GM23248 (cell line): ENCODE measurements at regions not wholly inside any gene's neighbourhood (a gene's known extent, or its start where the extent isn't known, plus 50 kb on each side); places are given as distances from the start of the nearest gene placed in this dataset.
"Not testable (repeated sequence)": the region's sequence is repeated elsewhere in the genome, so short reads cannot be mapped to it uniquely, and the experiment has no call there.

Source experiments
- DNase-seq: peaks from one replicate; pipeline ENCODE4 v3.0.0-alpha.2; 2015
- H2AFZ ChIP-seq: fragments of 200-600 bp; sonication (generic); 2 replicates; pipeline ENCODE4 v1.6.1; 2016; ENCODE audit warnings: antibody characterized with exemption
- H3F3A ChIP-seq: fragments of 200-600 bp; sonication (generic); 2 replicates; pipeline ENCODE4 v1.6.1; 2016; ENCODE audit warnings: mild to moderate bottlenecking, antibody characterized with exemption, mixed run types; ENCODE audit not compliant: insufficient read depth
- H3K27ac ChIP-seq: fragments of 200-600 bp; sonication (generic); 2 replicates; pipeline ENCODE4 v1.5.1; 2016; ENCODE audit warnings: mild to moderate bottlenecking
- H3K27me3 ChIP-seq: fragments of 200-600 bp; sonication (generic); replicated peaks from 2 replicates; pipeline ENCODE4 v1.6.1; 2016; ENCODE audit warnings: mild to moderate bottlenecking; ENCODE audit not compliant: insufficient read depth
- H3K36me3 ChIP-seq: fragments of 200-600 bp; sonication (generic); 2 replicates; pipeline ENCODE4 v1.6.1; 2016; ENCODE audit warnings: low read depth, mild to moderate bottlenecking
- H3K4me1 ChIP-seq: fragments of 200-600 bp; sonication (generic); 2 replicates; pipeline ENCODE4 v1.6.1; 2016; ENCODE audit warnings: mild to moderate bottlenecking; ENCODE audit not compliant: insufficient read depth
- H3K4me2 ChIP-seq: fragments of 200-600 bp; sonication (generic); one replicate; pipeline ENCODE4 v1.6.1; 2016; ENCODE audit warnings: mild to moderate bottlenecking; ENCODE audit not compliant: unreplicated experiment
- H3K4me3 ChIP-seq: fragments of 200-600 bp; sonication (generic); 2 replicates; pipeline ENCODE4 v1.5.1; 2016; ENCODE audit warnings: mild to moderate bottlenecking
- H3K79me2 ChIP-seq: fragments of 200-600 bp; sonication (generic); 2 replicates; pipeline ENCODE4 v1.6.1; 2016; ENCODE audit warnings: mild to moderate bottlenecking; ENCODE audit not compliant: insufficient read depth
- H3K9ac ChIP-seq: fragments of 200-600 bp; sonication (generic); 2 replicates; pipeline ENCODE4 v1.6.1; 2016; ENCODE audit warnings: mild to moderate bottlenecking
- H3K9me2 ChIP-seq: fragments of 200-600 bp; sonication (generic); 2 replicates; pipeline ENCODE4 v1.6.1; 2016; ENCODE audit warnings: mixed run types, mild to moderate bottlenecking, moderate library complexity; ENCODE audit not compliant: insufficient read depth
- H3K9me3 ChIP-seq: fragments of 200-600 bp; sonication (generic); one replicate; pipeline ENCODE4 v1.6.1; 2017; ENCODE audit warnings: low read depth
- H4K20me1 ChIP-seq: fragments of 200-600 bp; sonication (generic); 2 replicates; pipeline ENCODE4 v1.6.0; 2016; ENCODE audit not compliant: insufficient read depth
- WGBS, 2 experiments: methylation state at CpG; one replicate each; pipeline ENCODE4 v1.1.6; 2015 to 2017; ENCODE audit warnings: low lambda C conversion rate in 2 of 2, low coverage in 1 of 2; ENCODE audit errors: missing lambda C conversion rate in 2 of 2; 5-methylcytosine and 5-hydroxymethylcytosine counted together
- in situ Hi-C: fragments of 300-500 bp; cut with MboI; formaldehyde crosslinking; loops from 2 replicates; pipeline ENCODE4 v1.15.0; 2020

DNA sequence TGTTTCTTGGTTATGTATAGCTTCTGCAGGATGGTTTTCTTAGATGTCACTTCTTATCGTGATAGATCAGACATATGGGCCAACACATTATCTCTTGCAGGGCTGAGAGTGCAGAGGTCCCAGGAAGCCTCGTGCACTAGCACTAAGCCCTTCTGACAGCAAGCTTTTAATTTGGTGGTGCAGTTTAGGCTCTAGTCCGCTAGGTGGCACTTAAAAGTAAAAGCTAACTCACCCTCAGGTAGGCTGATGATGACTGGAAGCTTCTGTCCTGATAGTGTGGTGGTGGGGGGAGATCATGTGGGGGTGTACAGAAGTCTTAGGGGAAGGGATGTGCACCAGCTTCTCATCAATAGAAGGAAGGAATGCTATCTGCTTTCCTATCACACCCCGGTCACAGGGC lies 142.0 kb downstream of the SPIN4 start:
- in situ Hi-C loops, H3K4me3 ChIP-seq: not testable (repeated sequence)

DNA sequence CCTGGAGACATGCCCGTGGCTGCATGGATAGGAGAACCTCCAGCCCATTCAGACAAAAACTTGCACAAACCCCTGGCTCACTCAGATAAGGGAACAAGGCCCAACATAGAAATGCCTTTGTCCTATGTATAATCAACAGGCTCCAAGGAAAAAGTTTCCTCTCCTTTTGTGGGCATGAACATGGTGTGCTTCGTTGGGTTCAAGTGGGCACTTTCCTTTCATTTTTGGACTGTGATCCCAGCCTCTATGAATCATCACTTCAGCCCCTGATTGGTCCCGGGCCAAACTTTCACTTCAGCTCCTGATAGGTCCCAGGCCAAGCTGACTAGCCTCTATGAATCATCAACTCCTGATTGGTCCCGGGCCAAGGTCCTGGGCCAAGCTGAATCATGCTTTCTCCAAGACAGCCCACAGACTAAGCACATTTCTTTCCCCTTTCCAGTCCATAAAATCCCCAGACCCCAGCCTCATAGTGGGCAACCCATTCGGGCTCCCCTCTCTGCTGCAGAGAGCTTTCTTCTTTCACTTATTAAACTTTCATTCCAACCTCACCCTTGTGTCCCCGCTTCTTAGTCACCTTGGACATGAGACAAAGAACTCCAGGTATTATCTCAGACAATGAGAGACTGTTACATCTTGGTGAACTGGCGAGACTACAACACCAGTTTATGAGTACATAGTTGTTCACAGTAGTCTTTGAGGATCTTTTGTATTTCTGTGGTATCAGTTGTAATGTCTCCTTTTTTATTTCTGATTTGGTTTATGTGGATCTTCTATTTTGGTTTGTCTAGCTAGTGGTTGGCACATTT lies 146.7 kb downstream of the SPIN4 start:
- H3K9ac ChIP-seq, H3K79me2 ChIP-seq, H3F3A ChIP-seq, H4K20me1 ChIP-seq, H3K4me3 ChIP-seq, H3K27ac ChIP-seq, H3K4me1 ChIP-seq, H3K9me2 ChIP-seq, H3K4me2 ChIP-seq, H3K36me3 ChIP-seq, DNase-seq, in situ Hi-C loops, H3K27me3 ChIP-seq, H2AFZ ChIP-seq, H3K9me3 ChIP-seq: not testable (repeated sequence)
- WGBS, 2 experiments, result no CpG with 5 or more reads among the region's 7 CpGs

More for the DNA sequence above, 142.0 kb downstream of the SPIN4 start:
- not testable (repeated sequence) for H3K4me1 ChIP-seq, H3K9ac ChIP-seq, H3K27ac ChIP-seq, H3K79me2 ChIP-seq, H3F3A ChIP-seq, H2AFZ ChIP-seq, H4K20me1 ChIP-seq, DNase-seq, H3K9me3 ChIP-seq, H3K36me3 ChIP-seq, H3K4me2 ChIP-seq, H3K9me2 ChIP-seq, H3K27me3 ChIP-seq
- WGBS, 2 experiments, result no CpG with 5 or more reads among the region's 4 CpGs

GRCh38 chrX:63201987-63202386 lies 149.1 kb downstream of the SPIN4 start:
- in situ Hi-C loops, H3K4me2 ChIP-seq: not testable (repeated sequence)

DNA sequence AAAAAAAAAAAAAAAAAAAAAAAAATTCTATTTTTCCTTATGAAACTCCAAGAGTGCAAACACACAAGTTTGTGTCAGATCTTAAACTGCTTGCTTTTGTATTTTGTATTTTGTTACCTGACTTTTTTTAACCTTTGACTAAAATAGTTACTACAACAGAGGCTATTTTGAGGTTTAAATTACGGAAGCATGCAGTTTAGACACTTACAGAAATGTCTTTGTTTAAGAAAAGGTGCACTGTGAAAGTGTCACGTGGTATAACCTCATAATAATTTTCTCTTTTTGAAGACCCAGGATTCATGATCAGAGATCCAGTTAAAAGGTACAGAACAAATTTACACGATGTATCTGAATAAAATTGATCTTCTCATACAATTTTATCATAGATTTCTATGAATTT lies 152.4 kb downstream of the SPIN4 start:
- H3K4me3 ChIP-seq, H3K9me3 ChIP-seq, H3F3A ChIP-seq, H3K9me2 ChIP-seq, H3K27ac ChIP-seq, H3K4me1 ChIP-seq, H2AFZ ChIP-seq, H3K4me2 ChIP-seq, in situ Hi-C loops, H3K79me2 ChIP-seq, H3K27me3 ChIP-seq, H3K9ac ChIP-seq, H3K36me3 ChIP-seq, DNase-seq, H4K20me1 ChIP-seq: not testable (repeated sequence)
- no CpG with 5 or more reads among the region's 3 CpGs for WGBS, 2 experiments

More at GRCh38 chrX:63201987-63202386, 149.1 kb downstream of the SPIN4 start:
- not testable (repeated sequence) for H3F3A ChIP-seq, H3K27me3 ChIP-seq, H3K9ac ChIP-seq, H3K9me3 ChIP-seq, H3K36me3 ChIP-seq, H3K27ac ChIP-seq, H3K79me2 ChIP-seq, H4K20me1 ChIP-seq, H3K4me1 ChIP-seq, H3K4me3 ChIP-seq, H2AFZ ChIP-seq, H3K9me2 ChIP-seq, DNase-seq
- no CpG with 5 or more reads among the region's 4 CpGs for WGBS, 2 experiments

- H3K9me3 ChIP-seq, H3K9ac ChIP-seq, H3K36me3 ChIP-seq, H3K79me2 ChIP-seq, H3K4me1 ChIP-seq, H3F3A ChIP-seq, H3K4me2 ChIP-seq, H3K27ac ChIP-seq, H4K20me1 ChIP-seq, H3K4me3 ChIP-seq, in situ Hi-C loops, DNase-seq, H3K27me3 ChIP-seq, H3K9me2 ChIP-seq, H2AFZ ChIP-seq: not testable (repeated sequence)
- 75 to 77% methylated on average over 14 to 15 of the region's 29 CpGs for WGBS, 2 experiments
Observed at GRCh38 chrX:63192366-63193041, 158.6 kb downstream of the SPIN4 start.
